ENCODE measurements at regions not wholly inside any gene's neighbourhood (a gene's known extent, or its start where the extent isn't known, plus 50 kb on each side); places are given as distances from the start of the nearest gene placed in this dataset.
A peak's percentile ranks its signal among the peaks of the same experiment; 100 is the strongest.

DNA sequence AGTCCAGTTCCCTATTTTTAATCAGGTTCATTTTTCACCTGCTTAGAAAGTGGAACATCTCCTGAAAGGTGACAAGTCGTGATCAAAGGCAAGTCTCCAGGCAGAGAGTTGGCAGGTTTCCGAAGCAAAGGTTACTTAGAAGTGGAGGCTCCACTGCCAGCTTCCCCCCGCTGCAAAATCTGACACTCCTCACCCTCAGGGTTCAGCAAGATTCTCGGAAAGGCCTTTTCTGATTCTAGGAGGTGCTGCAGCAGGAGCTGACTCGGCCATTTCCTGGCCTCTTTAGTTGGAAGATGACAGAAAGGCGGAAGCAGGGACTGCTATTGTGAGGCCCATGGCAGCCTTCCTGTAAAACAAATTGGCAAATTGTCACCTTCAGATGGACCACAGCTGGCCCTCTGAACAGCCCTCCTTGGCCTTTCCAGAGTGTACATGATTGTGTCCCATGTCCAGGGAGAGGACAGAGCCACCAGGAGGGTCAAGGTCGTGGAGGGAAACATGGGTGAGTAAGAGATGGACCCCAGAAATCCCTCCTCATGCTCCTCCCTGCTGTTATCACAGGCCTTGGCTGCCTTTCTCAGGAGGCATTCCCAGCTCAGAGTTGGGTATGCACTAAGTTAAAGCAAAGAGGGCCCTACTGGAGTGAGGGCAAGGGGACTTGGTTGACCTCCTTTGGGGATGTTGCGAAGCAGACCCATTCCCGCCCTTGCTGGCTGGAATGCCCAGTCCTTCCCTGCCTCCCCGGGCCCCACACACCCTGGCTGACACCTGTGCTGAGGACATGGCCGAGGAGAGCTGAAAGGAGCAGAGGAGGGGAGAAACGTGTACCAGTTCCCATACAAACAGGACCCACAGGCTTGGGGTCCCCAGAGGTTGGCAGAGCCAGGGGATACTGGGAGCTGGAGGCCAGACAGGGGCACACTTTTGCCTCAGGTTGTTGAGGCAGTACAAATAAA is 115.5 kb upstream of the IRF2BP2 start (continued):
- TF ChIP-seq, protein P1, sequence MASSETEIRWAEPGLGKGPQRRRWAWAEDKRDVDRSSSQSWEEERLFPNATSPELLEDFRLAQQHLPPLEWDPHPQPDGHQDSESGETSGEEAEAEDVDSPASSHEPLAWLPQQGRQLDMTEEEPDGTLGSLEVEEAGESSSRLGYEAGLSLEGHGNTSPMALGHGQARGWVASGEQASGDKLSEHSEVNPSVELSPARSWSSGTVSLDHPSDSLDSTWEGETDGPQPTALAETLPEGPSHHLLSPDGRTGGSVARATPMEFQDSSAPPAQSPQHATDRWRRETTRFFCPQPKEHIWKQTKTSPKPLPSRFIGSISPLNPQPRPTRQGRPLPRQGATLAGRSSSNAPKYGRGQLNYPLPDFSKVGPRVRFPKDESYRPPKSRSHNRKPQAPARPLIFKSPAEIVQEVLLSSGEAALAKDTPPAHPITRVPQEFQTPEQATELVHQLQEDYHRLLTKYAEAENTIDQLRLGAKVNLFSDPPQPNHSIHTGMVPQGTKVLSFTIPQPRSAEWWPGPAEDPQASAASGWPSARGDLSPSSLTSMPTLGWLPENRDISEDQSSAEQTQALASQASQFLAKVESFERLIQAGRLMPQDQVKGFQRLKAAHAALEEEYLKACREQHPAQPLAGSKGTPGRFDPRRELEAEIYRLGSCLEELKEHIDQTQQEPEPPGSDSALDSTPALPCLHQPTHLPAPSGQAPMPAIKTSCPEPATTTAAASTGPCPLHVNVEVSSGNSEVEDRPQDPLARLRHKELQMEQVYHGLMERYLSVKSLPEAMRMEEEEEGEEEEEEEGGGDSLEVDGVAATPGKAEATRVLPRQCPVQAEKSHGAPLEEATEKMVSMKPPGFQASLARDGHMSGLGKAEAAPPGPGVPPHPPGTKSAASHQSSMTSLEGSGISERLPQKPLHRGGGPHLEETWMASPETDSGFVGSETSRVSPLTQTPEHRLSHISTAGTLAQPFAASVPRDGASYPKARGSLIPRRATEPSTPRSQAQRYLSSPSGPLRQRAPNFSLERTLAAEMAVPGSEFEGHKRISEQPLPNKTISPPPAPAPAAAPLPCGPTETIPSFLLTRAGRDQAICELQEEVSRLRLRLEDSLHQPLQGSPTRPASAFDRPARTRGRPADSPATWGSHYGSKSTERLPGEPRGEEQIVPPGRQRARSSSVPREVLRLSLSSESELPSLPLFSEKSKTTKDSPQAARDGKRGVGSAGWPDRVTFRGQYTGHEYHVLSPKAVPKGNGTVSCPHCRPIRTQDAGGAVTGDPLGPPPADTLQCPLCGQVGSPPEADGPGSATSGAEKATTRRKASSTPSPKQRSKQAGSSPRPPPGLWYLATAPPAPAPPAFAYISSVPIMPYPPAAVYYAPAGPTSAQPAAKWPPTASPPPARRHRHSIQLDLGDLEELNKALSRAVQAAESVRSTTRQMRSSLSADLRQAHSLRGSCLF (CRISPR knock-in tag; IDR thresholded peaks at IDR 0.05; ENCODE audit: borderline replicate concordance): no peak
- TF ChIP-seq, protein P2, sequence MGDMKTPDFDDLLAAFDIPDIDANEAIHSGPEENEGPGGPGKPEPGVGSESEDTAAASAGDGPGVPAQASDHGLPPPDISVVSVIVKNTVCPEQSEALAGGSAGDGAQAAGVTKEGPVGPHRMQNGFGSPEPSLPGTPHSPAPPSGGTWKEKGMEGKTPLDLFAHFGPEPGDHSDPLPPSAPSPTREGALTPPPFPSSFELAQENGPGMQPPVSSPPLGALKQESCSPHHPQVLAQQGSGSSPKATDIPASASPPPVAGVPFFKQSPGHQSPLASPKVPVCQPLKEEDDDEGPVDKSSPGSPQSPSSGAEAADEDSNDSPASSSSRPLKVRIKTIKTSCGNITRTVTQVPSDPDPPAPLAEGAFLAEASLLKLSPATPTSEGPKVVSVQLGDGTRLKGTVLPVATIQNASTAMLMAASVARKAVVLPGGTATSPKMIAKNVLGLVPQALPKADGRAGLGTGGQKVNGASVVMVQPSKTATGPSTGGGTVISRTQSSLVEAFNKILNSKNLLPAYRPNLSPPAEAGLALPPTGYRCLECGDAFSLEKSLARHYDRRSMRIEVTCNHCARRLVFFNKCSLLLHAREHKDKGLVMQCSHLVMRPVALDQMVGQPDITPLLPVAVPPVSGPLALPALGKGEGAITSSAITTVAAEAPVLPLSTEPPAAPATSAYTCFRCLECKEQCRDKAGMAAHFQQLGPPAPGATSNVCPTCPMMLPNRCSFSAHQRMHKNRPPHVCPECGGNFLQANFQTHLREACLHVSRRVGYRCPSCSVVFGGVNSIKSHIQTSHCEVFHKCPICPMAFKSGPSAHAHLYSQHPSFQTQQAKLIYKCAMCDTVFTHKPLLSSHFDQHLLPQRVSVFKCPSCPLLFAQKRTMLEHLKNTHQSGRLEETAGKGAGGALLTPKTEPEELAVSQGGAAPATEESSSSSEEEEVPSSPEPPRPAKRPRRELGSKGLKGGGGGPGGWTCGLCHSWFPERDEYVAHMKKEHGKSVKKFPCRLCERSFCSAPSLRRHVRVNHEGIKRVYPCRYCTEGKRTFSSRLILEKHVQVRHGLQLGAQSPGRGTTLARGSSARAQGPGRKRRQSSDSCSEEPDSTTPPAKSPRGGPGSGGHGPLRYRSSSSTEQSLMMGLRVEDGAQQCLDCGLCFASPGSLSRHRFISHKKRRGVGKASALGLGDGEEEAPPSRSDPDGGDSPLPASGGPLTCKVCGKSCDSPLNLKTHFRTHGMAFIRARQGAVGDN (CRISPR knock-in tag; IDR thresholded peaks at IDR 0.05): peak; percentile 81
- TF ChIP-seq ZSCAN25 (CRISPR knock-in tag; IDR thresholded peaks at IDR 0.05) (peak; percentile 56; the same call in 1 of the 2 replicates), SP140L (CRISPR knock-in tag; IDR thresholded peaks at IDR 0.05; ENCODE audit: borderline replicate concordance) (no peak), ZNF777 (CRISPR knock-in tag; IDR thresholded peaks at IDR 0.05) (no peak)
- TF ChIP-seq, protein P3, sequence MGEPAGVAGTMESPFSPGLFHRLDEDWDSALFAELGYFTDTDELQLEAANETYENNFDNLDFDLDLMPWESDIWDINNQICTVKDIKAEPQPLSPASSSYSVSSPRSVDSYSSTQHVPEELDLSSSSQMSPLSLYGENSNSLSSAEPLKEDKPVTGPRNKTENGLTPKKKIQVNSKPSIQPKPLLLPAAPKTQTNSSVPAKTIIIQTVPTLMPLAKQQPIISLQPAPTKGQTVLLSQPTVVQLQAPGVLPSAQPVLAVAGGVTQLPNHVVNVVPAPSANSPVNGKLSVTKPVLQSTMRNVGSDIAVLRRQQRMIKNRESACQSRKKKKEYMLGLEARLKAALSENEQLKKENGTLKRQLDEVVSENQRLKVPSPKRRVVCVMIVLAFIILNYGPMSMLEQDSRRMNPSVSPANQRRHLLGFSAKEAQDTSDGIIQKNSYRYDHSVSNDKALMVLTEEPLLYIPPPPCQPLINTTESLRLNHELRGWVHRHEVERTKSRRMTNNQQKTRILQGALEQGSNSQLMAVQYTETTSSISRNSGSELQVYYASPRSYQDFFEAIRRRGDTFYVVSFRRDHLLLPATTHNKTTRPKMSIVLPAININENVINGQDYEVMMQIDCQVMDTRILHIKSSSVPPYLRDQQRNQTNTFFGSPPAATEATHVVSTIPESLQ (CRISPR knock-in tag; conservative IDR thresholded peaks at IDR 0.05): no peak
- TF ChIP-seq, protein P4, sequence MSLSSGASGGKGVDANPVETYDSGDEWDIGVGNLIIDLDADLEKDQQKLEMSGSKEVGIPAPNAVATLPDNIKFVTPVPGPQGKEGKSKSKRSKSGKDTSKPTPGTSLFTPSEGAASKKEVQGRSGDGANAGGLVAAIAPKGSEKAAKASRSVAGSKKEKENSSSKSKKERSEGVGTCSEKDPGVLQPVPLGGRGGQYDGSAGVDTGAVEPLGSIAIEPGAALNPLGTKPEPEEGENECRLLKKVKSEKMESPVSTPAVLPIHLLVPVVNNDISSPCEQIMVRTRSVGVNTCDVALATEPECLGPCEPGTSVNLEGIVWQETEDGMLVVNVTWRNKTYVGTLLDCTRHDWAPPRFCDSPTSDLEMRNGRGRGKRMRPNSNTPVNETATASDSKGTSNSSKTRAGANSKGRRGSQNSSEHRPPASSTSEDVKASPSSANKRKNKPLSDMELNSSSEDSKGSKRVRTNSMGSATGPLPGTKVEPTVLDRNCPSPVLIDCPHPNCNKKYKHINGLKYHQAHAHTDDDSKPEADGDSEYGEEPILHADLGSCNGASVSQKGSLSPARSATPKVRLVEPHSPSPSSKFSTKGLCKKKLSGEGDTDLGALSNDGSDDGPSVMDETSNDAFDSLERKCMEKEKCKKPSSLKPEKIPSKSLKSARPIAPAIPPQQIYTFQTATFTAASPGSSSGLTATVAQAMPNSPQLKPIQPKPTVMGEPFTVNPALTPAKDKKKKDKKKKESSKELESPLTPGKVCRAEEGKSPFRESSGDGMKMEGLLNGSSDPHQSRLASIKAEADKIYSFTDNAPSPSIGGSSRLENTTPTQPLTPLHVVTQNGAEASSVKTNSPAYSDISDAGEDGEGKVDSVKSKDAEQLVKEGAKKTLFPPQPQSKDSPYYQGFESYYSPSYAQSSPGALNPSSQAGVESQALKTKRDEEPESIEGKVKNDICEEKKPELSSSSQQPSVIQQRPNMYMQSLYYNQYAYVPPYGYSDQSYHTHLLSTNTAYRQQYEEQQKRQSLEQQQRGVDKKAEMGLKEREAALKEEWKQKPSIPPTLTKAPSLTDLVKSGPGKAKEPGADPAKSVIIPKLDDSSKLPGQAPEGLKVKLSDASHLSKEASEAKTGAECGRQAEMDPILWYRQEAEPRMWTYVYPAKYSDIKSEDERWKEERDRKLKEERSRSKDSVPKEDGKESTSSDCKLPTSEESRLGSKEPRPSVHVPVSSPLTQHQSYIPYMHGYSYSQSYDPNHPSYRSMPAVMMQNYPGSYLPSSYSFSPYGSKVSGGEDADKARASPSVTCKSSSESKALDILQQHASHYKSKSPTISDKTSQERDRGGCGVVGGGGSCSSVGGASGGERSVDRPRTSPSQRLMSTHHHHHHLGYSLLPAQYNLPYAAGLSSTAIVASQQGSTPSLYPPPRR (CRISPR knock-in tag; IDR thresholded peaks at IDR 0.05; ENCODE audit: borderline replicate concordance): no peak
- TF ChIP-seq, protein P5, sequence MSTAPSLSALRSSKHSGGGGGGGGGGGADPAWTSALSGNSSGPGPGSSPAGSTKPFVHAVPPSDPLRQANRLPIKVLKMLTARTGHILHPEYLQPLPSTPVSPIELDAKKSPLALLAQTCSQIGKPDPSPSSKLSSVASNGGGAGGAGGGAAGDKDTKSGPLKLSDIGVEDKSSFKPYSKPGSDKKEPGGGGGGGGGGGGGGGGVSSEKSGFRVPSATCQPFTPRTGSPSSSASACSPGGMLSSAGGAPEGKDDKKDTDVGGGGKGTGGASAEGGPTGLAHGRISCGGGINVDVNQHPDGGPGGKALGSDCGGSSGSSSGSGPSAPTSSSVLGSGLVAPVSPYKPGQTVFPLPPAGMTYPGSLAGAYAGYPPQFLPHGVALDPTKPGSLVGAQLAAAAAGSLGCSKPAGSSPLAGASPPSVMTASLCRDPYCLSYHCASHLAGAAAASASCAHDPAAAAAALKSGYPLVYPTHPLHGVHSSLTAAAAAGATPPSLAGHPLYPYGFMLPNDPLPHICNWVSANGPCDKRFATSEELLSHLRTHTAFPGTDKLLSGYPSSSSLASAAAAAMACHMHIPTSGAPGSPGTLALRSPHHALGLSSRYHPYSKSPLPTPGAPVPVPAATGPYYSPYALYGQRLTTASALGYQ (CRISPR knock-in tag; IDR thresholded peaks at IDR 0.05): peak; percentile 0; the same call in 1 of the 2 replicates
